ENCODE measurements at regions not wholly inside any gene's neighbourhood (a gene's known extent, or its start where the extent isn't known, plus 50 kb on each side); places are given as distances from the start of the nearest gene placed in this dataset.

DNA sequence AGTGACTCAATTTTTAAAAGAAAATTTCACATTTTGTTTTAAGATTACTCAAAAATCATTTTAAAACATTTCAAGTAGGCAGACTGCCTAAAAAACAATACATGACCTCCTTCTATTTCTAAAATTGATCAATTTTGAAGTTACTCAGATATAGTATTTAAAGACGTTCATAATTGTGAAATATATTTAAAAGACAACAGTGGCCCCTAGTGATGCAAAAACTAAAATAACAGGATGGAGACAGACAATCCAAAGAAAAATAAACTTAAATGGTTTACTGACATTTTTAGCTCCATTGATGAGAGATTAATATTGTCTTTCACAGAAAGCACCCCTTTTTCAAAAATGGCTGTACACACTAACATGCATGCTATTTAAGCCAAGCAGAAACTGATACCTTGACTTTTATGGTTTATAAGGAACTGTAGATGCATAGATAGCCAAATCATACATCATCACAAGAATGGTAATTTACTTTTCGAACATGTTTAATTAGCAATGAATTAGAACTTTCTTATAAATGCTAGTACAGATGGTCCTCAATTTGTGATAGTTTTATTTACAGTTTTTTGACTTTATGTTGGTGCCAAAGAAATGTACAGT is 69.8 kb upstream of the FAT4 start:
- no peaks in the 10 kb centered on the region for H3K9me3 ChIP-seq (ENCODE audit: low read length)
- no peak overlapping the region for H3K9ac ChIP-seq (ENCODE audit: low read length)
- H3K27ac ChIP-seq (ENCODE audit: low read depth, low read length, poor library complexity, severe bottlenecking), result no peak overlapping the region
- no peaks in the 10 kb centered on the region for H3K27me3 ChIP-seq (ENCODE audit: insufficient read depth, low read length)
- H3K4me3 ChIP-seq (ENCODE audit: low read depth, low read length, poor library complexity, severe bottlenecking), result no peak overlapping the region
- no peaks in the 10 kb centered on the region for H3K36me3 ChIP-seq (ENCODE audit: insufficient read depth, low read length)
- H3K4me1 ChIP-seq (ENCODE audit: insufficient read depth, low read length, severe bottlenecking), result no peaks in the 10 kb centered on the region
- H2AFZ ChIP-seq (ENCODE audit: low read length), result no peak overlapping the region
- no peaks in the 10 kb centered on the region for H3F3A ChIP-seq (ENCODE audit: insufficient read depth, low read length)
- H3K4me2 ChIP-seq (ENCODE audit: low read length), result no peak overlapping the region
- no peaks in the 10 kb centered on the region for H3K9me2 ChIP-seq (ENCODE audit: low read depth, low read length)
- H3K79me2 ChIP-seq (ENCODE audit: insufficient read depth, low read length), result no peaks in the 10 kb centered on the region
- H4K20me1 ChIP-seq (ENCODE audit: insufficient read depth, low read length), result no peaks in the 10 kb centered on the region
- TF ChIP-seq, protein P1, sequence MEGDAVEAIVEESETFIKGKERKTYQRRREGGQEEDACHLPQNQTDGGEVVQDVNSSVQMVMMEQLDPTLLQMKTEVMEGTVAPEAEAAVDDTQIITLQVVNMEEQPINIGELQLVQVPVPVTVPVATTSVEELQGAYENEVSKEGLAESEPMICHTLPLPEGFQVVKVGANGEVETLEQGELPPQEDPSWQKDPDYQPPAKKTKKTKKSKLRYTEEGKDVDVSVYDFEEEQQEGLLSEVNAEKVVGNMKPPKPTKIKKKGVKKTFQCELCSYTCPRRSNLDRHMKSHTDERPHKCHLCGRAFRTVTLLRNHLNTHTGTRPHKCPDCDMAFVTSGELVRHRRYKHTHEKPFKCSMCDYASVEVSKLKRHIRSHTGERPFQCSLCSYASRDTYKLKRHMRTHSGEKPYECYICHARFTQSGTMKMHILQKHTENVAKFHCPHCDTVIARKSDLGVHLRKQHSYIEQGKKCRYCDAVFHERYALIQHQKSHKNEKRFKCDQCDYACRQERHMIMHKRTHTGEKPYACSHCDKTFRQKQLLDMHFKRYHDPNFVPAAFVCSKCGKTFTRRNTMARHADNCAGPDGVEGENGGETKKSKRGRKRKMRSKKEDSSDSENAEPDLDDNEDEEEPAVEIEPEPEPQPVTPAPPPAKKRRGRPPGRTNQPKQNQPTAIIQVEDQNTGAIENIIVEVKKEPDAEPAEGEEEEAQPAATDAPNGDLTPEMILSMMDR (IDR thresholded peaks at IDR 0.05; ENCODE audit: low read length), result peak; percentile 33; the same call in 1 of the 2 replicates
- TF ChIP-seq EZH2 (IDR thresholded peaks at IDR 0.05; ENCODE audit: borderline replicate concordance, low read length), result no peak

DNA sequence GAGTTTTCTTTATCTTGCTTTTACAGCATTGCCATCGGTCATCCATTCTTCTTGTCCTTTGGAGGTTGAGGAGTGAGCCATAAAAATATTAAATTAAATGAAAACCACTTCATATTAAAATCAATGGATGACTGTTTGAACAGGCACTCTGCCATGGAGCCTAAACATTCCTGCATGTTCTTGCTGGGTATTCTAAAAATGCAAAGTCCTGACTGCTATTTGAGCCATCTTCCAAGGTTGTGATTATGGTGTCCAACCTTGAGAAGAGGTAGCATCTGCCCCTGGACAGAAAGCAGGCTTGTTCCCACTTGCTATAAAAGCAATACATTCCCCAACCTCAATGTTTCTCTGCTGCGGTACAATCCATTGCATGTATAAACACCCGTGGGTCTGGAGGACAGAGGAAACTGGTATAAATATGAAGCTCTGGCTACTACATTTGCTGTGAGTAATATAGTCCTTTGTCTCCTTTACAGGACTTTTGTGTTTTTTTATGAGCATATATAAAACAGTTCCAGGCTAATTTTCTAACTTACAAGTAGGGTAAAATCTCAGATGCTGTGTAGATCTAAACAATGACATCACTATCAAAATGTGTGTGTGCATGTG is 70.9 kb upstream of the FAT4 start:
- no peaks in the 10 kb centered on the region for H3K9me3 ChIP-seq (ENCODE audit: low read length)
- no peak overlapping the region for H3K4me2 ChIP-seq (ENCODE audit: low read length)
- H2AFZ ChIP-seq (ENCODE audit: low read length), result no peak overlapping the region
- H3K27me3 ChIP-seq (ENCODE audit: insufficient read depth, low read length), result no peaks in the 10 kb centered on the region
- no peaks in the 10 kb centered on the region for H3K79me2 ChIP-seq (ENCODE audit: insufficient read depth, low read length)
- no peaks in the 10 kb centered on the region for H4K20me1 ChIP-seq (ENCODE audit: insufficient read depth, low read length)
- H3F3A ChIP-seq (ENCODE audit: insufficient read depth, low read length), result no peaks in the 10 kb centered on the region
- no peak overlapping the region for H3K9ac ChIP-seq (ENCODE audit: low read length)
- H3K4me1 ChIP-seq (ENCODE audit: insufficient read depth, low read length, severe bottlenecking), result no peaks in the 10 kb centered on the region
- no peak overlapping the region for H3K27ac ChIP-seq (ENCODE audit: low read depth, low read length, poor library complexity, severe bottlenecking)
- H3K9me2 ChIP-seq (ENCODE audit: low read depth, low read length), result no peaks in the 10 kb centered on the region
- TF ChIP-seq EZH2 (IDR thresholded peaks at IDR 0.05; ENCODE audit: borderline replicate concordance, low read length), result no peak
- TF ChIP-seq, protein P1 (IDR thresholded peaks at IDR 0.05; ENCODE audit: low read length), result no peak
- no peak overlapping the region for H3K4me3 ChIP-seq (ENCODE audit: low read depth, low read length, poor library complexity, severe bottlenecking)
- H3K36me3 ChIP-seq (ENCODE audit: insufficient read depth, low read length), result no peaks in the 10 kb centered on the region

DNA sequence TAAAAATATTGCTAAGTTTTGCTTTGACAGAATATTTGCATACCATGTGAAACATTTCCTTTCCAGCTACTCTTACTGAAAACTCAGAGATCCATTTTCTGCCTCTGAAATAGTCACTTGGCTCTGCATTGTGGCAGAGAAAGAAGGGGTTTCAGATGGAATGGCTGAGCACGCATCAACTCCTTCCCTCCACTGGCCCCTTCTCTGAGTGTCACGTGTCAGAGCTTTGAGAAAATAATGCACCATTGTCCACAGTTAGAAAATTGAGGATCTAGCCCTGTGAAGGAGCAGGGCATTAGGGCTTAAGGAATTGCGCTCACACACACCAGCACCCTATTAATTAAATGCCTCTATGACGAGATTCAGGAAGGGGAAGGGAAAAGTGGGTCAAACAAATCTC is 78.8 kb upstream of the FAT4 start:
- TF ChIP-seq EZH2 (IDR thresholded peaks at IDR 0.05; ENCODE audit: borderline replicate concordance, low read length), result no peak
- TF ChIP-seq, protein P1 (IDR thresholded peaks at IDR 0.05; ENCODE audit: low read length), result no peak
- H3K9me2 ChIP-seq (ENCODE audit: low read depth, low read length), result no peaks in the 10 kb centered on the region
- no peak overlapping the region for H2AFZ ChIP-seq (ENCODE audit: low read length)
- H3K9me3 ChIP-seq (ENCODE audit: low read length), result no peaks in the 10 kb centered on the region
- no peaks in the 10 kb centered on the region for H4K20me1 ChIP-seq (ENCODE audit: insufficient read depth, low read length)
- no peaks in the 10 kb centered on the region for H3K36me3 ChIP-seq (ENCODE audit: insufficient read depth, low read length)
- H3K4me2 ChIP-seq (ENCODE audit: low read length), result no peak overlapping the region
- H3K4me3 ChIP-seq (ENCODE audit: low read depth, low read length, poor library complexity, severe bottlenecking), result no peak overlapping the region
- no peaks in the 10 kb centered on the region for H3K79me2 ChIP-seq (ENCODE audit: insufficient read depth, low read length)
- no peaks in the 10 kb centered on the region for H3K27me3 ChIP-seq (ENCODE audit: insufficient read depth, low read length)
- no peaks in the 10 kb centered on the region for H3K4me1 ChIP-seq (ENCODE audit: insufficient read depth, low read length, severe bottlenecking)
- H3F3A ChIP-seq (ENCODE audit: insufficient read depth, low read length), result no peaks in the 10 kb centered on the region
- H3K9ac ChIP-seq (ENCODE audit: low read length), result no peak overlapping the region
- H3K27ac ChIP-seq (ENCODE audit: low read depth, low read length, poor library complexity, severe bottlenecking), result no peak overlapping the region

All from OCI-LY1 (cell line).